ENCODE measurements at regions not wholly inside any gene's neighbourhood (a gene's known extent, or its start where the extent isn't known, plus 50 kb on each side); places are given as distances from the start of the nearest gene placed in this dataset.

- Histone ChIP-seq H3K4me1 (peaks cover 29% of the 10 kb centered on the region), H3K27me3 (no peaks in the 10 kb centered on the region)
- no peak for DNase-seq (ENCODE audit: extremely low spot score in 2 of 2)
Observed at GRCh38 chr22:27668828-27669797, 132.4 kb downstream of the MN1 start.

GRCh38 chr22:27669798-27670599 is 131.6 kb downstream of the MN1 start:
- Histone ChIP-seq H3K36me3 (no peaks in the 10 kb centered on the region), H3K27ac (no peak overlapping the region), H3K4me1 (peaks cover 29% of the 10 kb centered on the region), H3K9me3 (no peaks in the 10 kb centered on the region), H3K4me3 (no peak overlapping the region), H3K27me3 (no peaks in the 10 kb centered on the region)
- intact Hi-C loops (cut with DNase I), result loop anchor here (10.0 kb wide), 1 partner anchor 125 kb away; no protein-coding TSS in a partner anchor
- no peak for TF ChIP-seq POLR2AphosphoS5 (IDR thresholded peaks at IDR 0.05; ENCODE audit: insufficient read depth in 1 of 2, low read depth in 1 of 2)
- TF ChIP-seq CTCF (IDR thresholded peaks at IDR 0.05), result no peak
- no peak for TF ChIP-seq POLR2A (IDR thresholded peaks at IDR 0.05)
- no peak for DNase-seq (ENCODE audit: extremely low spot score in 2 of 2)

More at GRCh38 chr22:27668828-27669797, 132.4 kb downstream of the MN1 start:
- TF ChIP-seq CTCF (IDR thresholded peaks at IDR 0.05) (no peak), POLR2A (IDR thresholded peaks at IDR 0.05) (no peak), POLR2AphosphoS5 (IDR thresholded peaks at IDR 0.05; ENCODE audit: insufficient read depth in 1 of 2, low read depth in 1 of 2) (no peak)
- no peak overlapping the region for H3K4me3 ChIP-seq
- no peaks in the 10 kb centered on the region for H3K36me3 ChIP-seq
- no peaks in the 10 kb centered on the region for H3K9me3 ChIP-seq
- no peak overlapping the region for H3K27ac ChIP-seq
- intact Hi-C loops (cut with DNase I), result loop anchor here (10.0 kb wide), 1 partner anchor 126 kb away; no protein-coding TSS in a partner anchor

- TF ChIP-seq POLR2AphosphoS5 (IDR thresholded peaks at IDR 0.05; ENCODE audit: insufficient read depth in 1 of 2, low read depth in 1 of 2) (no peak), POLR2A (IDR thresholded peaks at IDR 0.05) (no peak), CTCF (IDR thresholded peaks at IDR 0.05) (no peak)
- no peaks in the 10 kb centered on the region for H3K9me3 ChIP-seq
- H3K27me3 ChIP-seq, result no peaks in the 10 kb centered on the region
- no peak overlapping the region for H3K4me3 ChIP-seq
- DNase-seq (ENCODE audit: extremely low spot score in 2 of 2), result no peak
- no peaks in the 10 kb centered on the region for H3K36me3 ChIP-seq
- no peak overlapping the region for H3K27ac ChIP-seq
- intact Hi-C loops (cut with DNase I), result no loop called here
- peaks cover 29% of the 10 kb centered on the region for H3K4me1 ChIP-seq
Observed at GRCh38 chr22:27670701-27671412, 130.7 kb downstream of the MN1 start.

GRCh38 chr22:27671413-27671935 is 130.1 kb downstream of the MN1 start:
- no peak for TF ChIP-seq POLR2A (IDR thresholded peaks at IDR 0.05)
- no peak for TF ChIP-seq POLR2AphosphoS5 (IDR thresholded peaks at IDR 0.05; ENCODE audit: insufficient read depth in 1 of 2, low read depth in 1 of 2)
- TF ChIP-seq CTCF (IDR thresholded peaks at IDR 0.05), result no peak
- peaks cover 29% of the 10 kb centered on the region for H3K4me1 ChIP-seq
- no peaks in the 10 kb centered on the region for H3K27me3 ChIP-seq
- no peak overlapping the region for H3K27ac ChIP-seq
- no peaks in the 10 kb centered on the region for H3K9me3 ChIP-seq
- DNase-seq (ENCODE audit: extremely low spot score in 2 of 2), result no peak
- intact Hi-C loops (cut with DNase I), result no loop called here
- H3K4me3 ChIP-seq, result no peak overlapping the region
- H3K36me3 ChIP-seq, result no peaks in the 10 kb centered on the region

Measured in vagina (tissue), 2 donors.